ENCODE measurements at regions not wholly inside any gene's neighbourhood (a gene's known extent, or its start where the extent isn't known, plus 50 kb on each side); places are given as distances from the start of the nearest gene placed in this dataset.

DNA sequence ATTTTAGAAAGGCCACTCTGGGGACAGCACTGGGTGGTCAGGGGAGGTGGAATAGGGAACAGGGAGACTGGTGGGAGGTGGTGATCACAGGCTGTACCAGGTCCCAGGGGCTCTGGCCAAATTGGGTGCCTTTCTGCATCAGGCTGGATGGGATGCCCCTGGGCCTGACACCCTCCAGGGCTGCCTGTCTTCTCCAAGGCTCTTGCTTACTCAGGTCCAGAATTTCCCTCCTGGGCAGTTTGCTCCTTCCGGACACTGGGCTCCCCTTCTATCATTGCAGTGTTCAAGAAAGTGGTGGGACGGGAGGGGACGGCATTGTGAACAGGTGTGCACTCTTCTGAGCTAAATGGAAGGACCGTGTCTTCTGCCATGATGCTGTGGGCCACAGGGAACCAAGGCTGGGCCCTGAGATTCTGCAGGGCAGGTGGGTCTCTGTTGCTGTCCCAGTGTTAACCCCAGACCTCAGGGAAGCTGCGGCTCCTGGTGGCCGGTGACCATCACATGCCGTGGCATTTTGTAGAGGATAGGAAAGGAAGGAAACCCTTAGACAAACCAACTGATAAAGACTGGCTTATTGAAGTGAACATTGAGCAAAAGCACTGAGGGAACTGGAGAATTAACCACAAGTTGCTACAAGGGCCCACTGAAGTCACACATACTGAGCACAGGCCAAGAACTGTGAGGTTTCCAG lies 93.7 kb upstream of the HS6ST1 start:
- TF ChIP-seq, protein P1, sequence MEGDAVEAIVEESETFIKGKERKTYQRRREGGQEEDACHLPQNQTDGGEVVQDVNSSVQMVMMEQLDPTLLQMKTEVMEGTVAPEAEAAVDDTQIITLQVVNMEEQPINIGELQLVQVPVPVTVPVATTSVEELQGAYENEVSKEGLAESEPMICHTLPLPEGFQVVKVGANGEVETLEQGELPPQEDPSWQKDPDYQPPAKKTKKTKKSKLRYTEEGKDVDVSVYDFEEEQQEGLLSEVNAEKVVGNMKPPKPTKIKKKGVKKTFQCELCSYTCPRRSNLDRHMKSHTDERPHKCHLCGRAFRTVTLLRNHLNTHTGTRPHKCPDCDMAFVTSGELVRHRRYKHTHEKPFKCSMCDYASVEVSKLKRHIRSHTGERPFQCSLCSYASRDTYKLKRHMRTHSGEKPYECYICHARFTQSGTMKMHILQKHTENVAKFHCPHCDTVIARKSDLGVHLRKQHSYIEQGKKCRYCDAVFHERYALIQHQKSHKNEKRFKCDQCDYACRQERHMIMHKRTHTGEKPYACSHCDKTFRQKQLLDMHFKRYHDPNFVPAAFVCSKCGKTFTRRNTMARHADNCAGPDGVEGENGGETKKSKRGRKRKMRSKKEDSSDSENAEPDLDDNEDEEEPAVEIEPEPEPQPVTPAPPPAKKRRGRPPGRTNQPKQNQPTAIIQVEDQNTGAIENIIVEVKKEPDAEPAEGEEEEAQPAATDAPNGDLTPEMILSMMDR (IDR thresholded peaks at IDR 0.05; ENCODE audit: low read depth, low read length, missing control alignments): no peak
- no peak overlapping the region for H3K4me3 ChIP-seq (replicated peaks; ENCODE audit: low read depth, low read length)
- DNase-seq (ENCODE audit: extremely low read depth, low read depth): no peak

DNA sequence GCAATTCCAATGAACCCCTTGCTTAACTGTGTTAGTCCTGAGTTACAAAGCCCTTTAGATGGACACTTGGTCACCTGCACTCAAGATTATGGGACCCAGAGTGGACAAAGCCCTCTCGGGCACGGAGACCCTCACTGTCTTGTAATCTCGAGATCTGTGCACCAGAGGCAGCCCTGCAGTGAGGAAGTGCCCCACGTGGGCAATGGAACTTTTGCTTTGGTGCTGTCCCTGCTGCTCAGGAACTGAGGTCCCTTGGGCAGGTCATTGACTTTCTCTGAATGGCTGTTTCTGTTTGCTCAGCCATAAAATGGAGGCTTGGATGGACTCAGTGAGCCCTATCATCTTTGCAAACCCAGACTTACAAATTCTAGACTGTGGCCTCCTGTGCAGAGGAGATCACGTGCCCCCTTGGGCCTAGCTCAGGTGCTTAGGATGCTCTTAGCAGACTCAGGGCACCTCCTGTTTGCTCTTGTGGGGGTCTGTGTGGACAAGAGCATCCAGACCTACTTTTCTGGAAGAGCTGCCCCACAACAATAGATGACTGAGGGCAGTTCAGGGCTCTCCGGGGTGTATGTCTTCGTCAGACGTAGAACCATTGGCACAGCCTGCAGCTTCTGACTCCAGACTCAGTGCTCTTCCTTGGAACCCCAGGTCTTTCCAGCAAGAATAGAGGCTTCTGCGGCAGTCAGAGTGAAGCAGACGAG lies 94.5 kb upstream of the HS6ST1 start:
- no peak for DNase-seq (ENCODE audit: extremely low read depth, low read depth)
- TF ChIP-seq, protein P1 (IDR thresholded peaks at IDR 0.05; ENCODE audit: low read depth, low read length, missing control alignments): no peak

DNA sequence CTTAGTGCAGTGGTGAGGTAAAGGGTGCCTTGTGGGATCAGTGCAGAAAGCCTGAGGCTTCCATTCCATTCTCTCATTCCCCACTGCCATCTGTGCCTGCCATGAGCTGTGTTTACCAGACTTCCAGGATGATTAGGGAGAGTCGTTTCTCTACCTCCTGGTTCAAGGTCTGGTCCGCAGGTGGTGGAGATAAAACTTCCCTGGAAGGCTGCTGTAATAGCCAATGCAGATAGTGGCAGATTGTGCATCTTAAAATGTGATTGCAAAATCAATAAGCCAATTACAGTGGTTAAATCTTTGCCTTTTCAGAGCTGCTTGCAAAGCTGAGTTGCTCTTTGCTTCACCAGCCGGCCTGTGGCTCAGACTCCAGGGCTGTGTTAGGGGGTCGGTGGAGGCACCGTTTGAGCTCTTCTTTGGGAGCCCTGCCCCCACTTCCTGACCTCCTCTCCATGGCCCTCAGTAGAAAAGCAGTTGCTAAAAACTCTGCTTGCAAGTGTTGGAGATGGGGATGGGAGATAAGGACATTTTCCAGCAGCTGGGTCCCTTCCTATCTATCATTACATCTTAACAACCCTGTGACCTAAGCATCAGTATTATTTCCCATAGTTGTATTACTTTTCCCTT lies 95.2 kb upstream of the HS6ST1 start:
- H3K4me3 ChIP-seq (replicated peaks; ENCODE audit: low read depth, low read length): no peak overlapping the region
- no peak for DNase-seq (ENCODE audit: extremely low read depth, low read depth)
- TF ChIP-seq, protein P1 (IDR thresholded peaks at IDR 0.05; ENCODE audit: low read depth, low read length, missing control alignments): no peak

More for the DNA sequence above, 94.5 kb upstream of the HS6ST1 start:
- H3K4me3 ChIP-seq (replicated peaks; ENCODE audit: low read depth, low read length): no peak overlapping the region

DNA sequence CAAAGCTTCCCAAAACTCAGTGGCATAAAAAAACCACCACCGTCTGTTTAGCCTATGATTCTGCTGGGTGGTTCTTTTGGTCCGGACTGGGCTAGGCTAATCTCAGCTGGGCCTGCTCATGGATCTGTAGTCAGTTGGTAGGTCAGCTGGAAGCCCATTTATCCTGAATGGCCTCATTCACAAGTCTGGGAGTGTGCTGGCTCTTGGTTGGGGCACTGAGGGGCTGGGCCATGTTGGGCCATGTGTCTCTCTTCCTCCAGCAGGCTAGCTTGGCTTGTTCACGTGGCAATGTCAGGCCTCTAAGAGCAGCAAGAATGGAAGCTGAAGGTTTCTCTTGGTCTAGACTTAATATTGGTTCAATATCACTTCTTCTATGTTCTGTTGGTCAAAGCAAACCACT lies 95.7 kb upstream of the HS6ST1 start:
- no peak overlapping the region for H3K4me3 ChIP-seq (replicated peaks; ENCODE audit: low read depth, low read length)
- TF ChIP-seq, protein P1 (IDR thresholded peaks at IDR 0.05; ENCODE audit: low read depth, low read length, missing control alignments): no peak
- no peak for DNase-seq (ENCODE audit: extremely low read depth, low read depth)

DNA sequence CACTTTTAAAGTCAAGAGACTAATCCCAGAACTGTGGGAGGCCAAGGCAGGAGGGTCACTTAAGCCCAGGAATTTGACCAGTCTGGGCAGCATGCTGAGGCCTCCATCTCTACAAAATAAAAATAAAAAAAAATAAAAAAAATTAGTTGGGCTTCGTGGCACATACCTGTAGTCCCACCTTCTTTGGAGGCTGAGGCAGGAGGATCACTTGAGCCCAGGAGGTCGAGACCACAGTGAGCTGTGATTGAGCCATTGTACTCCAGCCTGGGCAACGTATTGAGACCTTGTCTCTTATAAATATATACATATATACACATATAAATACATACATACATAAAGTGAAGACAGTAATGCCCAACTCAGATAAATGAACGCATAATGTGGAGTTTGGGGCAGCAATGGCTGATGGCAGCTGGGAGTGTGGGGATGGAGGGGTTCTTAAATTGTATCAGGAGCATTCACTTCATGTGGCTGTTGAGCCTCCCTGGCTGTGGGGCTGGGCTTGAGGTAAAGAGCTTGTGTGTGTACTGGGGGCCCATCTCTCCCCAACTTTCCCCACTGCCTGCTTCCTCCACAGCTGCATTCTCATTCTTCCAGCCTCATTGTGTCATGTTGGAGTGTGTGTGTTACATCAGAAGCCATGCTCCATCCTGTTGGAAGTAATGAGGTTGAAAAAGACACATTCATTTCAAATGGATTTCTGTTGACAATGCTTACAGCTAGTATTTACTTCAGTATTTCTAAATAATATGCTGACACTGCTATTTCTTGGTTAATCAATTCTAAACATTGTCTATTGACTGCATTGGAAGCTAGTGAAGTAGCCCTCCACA lies 96.5 kb upstream of the HS6ST1 start:
- TF ChIP-seq, protein P1 (IDR thresholded peaks at IDR 0.05; ENCODE audit: low read depth, low read length, missing control alignments): no peak
- H3K4me3 ChIP-seq (replicated peaks; ENCODE audit: low read depth, low read length): no peak overlapping the region
- no peak for DNase-seq (ENCODE audit: extremely low read depth, low read depth)

DNA sequence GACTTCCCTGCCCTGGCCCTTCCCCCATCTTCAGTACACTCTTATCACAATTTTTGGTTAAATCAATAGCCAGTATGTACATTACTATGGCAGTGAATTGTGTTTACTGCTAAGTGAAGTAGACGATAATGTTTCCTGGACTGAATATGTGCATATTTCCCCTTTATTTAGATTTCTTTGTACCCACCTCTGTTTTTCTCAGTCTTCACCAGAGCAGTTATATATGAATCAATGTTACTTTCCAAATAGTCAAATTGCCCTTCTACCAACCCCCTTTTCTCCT lies 97.1 kb upstream of the HS6ST1 start:
- no peak overlapping the region for H3K4me3 ChIP-seq (replicated peaks; ENCODE audit: low read depth, low read length)
- no peak for DNase-seq (ENCODE audit: extremely low read depth, low read depth)
- TF ChIP-seq, protein P1 (IDR thresholded peaks at IDR 0.05; ENCODE audit: low read depth, low read length, missing control alignments): no peak
